GM21528 (cell line): ENCODE measurements at regions not wholly inside any gene's neighbourhood (a gene's known extent, or its start where the extent isn't known, plus 50 kb on each side); places are given as distances from the start of the nearest gene placed in this dataset.

Source experiments
- ATAC-seq: cut with Tn5 transposase; IDR thresholded peaks from one replicate; pipeline ENCODE4 v1.9.1; 2021; ENCODE audit warnings: mild to moderate bottlenecking, moderate library complexity; ENCODE audit not compliant: unreplicated experiment, low FRiP score

DNA sequence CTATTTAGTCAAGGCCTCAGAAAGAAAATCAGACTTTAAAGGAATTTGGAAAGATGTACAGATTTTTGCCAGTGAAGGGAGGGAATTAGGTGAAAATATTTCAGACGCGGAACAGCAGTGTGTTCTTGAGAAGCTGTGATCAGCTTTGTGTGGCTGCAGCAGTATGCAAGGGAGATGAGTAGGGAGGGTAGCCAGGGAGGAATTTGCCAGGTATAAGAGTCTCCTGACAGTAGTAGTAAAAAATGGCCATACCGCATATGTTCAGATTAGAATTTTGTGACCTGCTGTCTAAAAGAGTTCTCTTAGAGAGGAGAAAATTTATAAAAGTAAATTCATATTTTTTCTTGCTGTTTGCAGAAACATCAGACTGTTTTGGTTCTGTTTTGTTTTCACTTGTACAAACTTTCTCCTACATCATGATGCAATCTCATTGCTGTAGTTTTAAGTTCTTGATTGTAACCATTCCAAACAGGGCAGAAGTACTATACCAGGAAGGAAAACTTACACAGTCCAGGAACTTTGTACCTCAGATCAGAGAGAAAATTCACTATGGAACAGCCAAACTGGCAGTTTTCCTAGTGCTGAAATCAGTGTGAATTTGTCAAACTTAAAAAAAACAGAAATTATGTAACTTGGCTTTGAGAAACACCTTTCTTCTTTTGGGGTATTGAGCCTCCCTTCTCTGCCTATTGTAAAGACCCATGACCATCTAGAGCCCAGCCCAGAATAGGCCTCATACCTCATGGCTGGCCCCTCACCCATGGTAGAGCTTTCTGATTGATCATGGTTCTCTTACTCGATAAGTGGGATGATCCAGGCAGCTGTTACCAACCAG lies 78.4 kb upstream of the NR3C1 start:
- ATAC-seq: no peak

- no peak for ATAC-seq
Measured at GRCh38 chr5:143480001-143480400, 76.5 kb upstream of the NR3C1 start.

DNA sequence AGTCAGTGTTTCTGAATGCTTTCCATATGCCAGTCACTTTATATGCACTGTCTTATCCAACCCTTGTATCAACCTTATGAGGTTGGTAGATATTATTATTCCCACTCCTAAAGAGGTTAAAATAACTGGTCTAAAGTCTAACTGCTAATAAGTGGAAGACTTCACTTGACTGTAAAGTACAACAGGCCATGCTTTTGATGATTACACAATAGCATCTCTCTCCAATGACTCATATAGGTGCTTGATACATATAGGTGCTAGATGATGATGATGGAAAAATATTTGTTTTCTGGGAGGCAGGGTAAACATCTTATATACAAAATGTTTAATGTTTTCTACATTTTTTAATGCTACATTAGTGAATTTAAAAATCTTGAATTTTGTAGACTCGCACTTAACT lies 75.9 kb upstream of the NR3C1 start:
- ATAC-seq: no peak

DNA sequence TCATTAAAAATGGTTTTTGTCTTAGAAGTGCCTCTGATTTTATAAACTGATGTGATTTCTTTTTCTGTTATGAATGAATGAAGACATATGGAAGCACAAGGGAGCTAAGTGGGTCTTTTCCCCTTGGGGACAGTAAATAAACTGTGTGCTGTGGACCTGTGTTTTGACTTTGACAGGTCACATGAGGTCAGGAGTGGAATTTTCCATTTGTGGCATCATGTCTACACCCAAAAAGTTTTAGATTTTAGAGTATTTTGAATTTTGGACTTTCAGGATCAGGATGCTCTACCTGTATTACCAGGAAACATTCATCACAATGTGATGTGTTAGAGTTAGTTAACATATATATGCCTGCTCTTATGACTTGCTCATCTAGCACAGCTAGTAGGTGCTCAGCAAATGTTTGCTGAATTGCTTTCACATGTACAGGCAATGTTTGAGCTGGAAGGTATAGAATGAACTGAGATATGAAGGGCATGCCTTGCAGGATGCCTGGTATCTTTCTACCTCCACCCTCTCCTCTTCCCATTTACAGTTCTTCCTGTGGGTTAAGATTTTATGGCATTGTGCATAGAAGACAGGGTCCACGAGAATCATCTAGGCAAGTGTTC lies 73.2 kb upstream of the NR3C1 start:
- no peak for ATAC-seq

GRCh38 chr5:143474616-143475015 lies 71.1 kb upstream of the NR3C1 start:
- ATAC-seq: no peak

- ATAC-seq: no peak
Measured at GRCh38 chr5:143473481-143473880, 70.0 kb upstream of the NR3C1 start.

DNA sequence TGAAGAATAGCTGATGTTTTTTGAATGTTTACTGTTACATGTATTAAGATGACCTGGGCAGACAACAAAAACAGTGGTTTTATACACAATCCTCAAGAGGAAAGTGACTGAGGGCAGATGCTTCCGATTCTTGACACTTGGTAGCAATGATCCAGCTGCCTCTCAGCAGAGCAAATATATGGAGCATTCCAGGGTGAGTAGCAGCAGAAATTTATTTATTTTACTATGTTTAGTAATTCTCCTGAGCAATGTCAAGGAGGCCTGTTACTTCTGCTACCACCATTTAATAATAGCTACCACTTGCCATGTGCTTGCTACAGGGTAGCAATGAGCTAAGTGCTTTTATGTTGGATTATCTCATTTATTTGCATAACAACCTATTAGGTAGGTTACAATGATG lies 69.1 kb upstream of the NR3C1 start:
- ATAC-seq: no peak

DNA sequence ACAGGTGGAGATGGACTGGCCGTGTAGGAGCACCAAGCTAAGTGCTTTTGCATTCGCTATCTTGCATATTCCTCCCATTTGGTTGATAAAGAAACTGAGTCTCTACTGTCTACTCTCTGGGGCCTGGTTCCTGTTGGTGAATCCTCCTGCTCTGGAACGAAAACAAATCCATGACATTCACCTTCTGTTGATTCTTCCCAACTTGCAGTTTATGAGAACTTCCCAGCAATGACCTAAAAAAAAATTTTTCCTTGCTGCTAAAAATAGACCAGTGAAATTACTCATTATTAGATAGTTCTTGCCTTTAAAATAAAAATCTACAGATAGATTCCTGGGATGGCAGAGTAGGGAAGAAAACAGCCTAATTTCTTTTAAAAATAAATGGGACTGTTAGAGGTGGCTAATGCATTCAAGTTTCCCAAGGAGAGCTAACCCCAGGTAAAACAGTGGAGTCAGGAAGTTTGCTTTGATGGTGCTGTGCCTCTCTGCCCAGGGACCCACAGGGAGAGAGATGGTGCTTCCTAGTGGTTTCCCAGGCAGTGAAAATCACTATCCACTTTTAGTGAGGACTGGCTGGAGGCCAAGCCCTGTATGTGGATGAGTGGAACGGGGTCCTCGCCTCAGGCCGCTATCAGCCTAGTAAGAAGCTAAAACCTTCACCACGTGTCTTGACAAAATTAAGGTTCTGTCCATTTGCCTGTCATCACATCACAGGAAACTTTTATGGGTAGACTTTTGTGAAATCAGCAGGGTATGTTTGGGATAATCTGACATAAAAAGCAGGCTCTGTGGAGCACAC lies 68.4 kb upstream of the NR3C1 start:
- no peak for ATAC-seq

DNA sequence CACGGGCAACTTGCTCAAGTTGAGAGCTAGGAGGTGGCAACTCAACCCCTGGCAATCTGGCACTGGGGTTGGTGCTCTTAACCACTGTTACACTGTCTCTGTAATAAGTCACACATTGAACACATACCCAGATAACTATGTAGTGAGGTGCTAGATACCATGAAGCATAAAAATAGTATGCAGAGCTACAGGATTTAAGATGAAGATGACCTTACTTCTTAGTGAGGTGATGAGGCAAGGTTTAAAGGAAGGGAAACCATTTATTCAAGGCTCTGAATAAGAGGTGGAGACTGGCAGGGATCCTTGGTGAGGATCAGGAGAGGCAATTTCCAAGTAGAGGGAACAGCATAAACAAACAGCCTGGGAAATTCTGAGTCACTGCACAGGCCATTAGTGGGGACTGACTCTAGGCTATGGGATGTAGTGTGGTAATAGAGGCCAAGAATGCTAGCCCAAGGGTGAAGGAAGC lies 67.6 kb upstream of the NR3C1 start:
- ATAC-seq: no peak

DNA sequence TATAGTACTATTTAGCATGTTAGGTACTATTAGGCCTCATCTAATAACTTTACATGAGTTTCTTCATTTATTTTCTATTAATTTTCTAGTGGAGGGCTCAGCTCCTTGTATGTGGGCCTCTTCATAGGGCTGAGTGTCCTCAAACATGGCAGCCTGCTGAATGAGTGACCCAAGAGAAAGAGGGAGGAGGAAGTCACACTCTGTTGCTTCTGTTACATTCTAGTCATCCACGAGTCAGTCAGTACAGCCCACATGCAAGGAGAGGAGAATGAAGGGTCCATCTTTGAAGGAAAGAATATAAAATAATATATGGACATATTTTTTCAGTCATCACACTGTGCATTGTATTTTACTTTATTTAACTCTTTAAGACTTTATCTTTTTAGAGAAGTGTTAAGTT lies 66.6 kb upstream of the NR3C1 start:
- ATAC-seq: no peak

- no peak for ATAC-seq
Measured at GRCh38 chr5:143469125-143469524, 65.6 kb upstream of the NR3C1 start.

GRCh38 chr5:143466632-143467031 lies 63.1 kb upstream of the NR3C1 start:
- no peak for ATAC-seq

GRCh38 chr5:143464723-143465490 lies 61.4 kb upstream of the NR3C1 start:
- no peak for ATAC-seq

DNA sequence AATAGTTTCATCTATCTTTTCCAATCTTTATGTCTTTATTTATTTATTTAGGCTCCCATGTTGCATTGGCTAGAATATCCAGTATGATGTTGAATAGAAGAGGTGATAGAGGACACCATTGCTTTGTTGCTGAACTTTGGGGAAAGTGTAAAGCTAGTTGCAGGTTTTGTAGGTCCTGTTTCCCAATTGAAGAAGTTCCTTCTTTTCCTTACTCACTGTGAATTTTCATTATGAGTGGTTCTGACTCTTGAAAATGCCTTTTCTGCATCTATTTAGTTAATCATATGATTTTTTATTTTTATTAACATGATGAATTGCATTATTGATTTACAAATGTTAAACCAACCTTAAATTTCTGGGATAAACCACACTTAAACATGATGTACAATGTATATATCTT lies 58.9 kb upstream of the NR3C1 start:
- ATAC-seq: no peak

DNA sequence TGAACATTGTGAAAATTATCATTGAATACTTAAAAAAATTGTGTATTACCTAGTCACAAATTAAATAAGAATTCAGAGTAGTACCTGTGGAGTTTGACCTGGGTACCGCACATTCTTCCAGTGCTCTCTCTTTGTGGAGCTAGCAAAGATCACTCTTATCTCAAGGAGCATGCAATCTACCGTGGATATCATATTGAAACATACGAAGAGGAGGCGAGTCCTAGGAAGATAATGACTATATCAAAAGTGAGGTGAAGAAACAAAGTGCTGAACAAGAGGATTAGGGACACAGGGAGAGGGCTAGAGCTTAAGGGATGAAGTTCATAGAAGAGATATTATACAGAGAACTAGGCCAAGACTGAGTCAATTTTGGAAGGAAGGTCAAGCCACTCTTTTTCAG lies 55.9 kb upstream of the NR3C1 start:
- no peak for ATAC-seq

DNA sequence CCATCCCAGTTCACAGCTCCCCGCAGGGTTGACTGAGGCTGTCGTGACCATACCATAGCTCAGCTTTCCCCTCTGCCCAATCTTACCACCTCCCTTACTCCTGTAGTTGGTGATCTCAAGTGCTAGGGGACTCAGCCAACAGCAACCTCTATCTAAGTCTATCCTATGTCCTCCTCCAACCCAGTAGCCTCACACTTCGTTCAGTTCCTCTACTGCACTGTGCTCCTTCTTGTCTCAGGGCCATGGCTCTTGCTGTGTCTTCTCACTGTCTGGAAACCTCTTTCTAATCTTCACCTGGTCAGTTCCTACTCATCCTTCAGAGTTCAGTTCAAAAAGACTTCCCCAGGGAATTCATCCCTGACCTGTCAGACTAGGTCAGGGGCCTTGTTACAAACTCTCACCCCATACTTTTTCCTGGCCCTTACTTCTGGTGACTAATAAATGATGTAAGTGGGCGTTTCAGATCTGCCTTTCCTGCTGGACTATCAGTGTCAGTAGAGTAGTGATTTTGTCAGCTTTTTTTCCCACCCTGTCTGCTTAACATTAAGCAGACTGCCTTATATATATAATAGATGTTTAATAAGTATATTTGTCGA lies 53.6 kb upstream of the NR3C1 start:
- ATAC-seq: no peak

DNA sequence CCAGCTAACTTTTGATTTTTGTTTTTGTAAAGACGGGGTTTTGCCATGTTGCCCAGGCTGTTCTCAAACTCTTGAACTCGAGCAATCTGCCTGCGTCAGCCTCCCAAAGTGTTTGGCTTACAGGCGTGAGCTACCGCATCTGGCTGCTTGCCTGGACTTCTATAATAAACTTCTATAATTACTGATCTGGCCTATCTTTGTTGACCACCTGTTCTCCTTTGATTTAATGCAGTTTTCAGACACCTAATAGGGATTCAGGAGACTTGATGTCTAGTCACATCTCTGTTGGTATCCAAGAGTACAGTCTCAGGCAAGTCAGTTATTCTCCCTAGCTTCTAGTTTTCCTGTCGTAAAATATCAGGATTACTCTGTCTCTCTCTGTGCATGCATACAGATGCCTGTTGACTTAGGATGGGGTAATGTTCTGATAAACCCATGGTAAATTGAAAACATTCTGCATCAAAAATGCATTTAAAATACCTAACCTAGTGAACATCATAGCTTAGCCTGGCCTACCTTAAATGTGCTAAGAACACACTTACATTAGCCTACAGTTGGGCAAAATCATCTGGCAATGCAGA lies 51.5 kb upstream of the NR3C1 start:
- ATAC-seq: no peak

GRCh38 chr5:143453720-143454119 lies 50.2 kb upstream of the NR3C1 start:
- no peak for ATAC-seq
